Stimulated activated CD4-positive, alpha-beta T cell treated with anti-CD3 and anti-CD28 coated beads, Interleukin-12 subunit alpha, Interleukin-12 subunit beta, amount 100 ng/mL, for 48 hours (primary cell): ENCODE measurements at regions not wholly inside any gene's neighbourhood (a gene's known extent, or its start where the extent isn't known, plus 50 kb on each side); places are given as distances from the start of the nearest gene placed in this dataset.
"Not testable (repeated sequence)": the region's sequence is repeated elsewhere in the genome, so short reads cannot be mapped to it uniquely, and the experiment has no call there.

Experiments
- DNase-seq, 3 donors: peaks; one replicate each; pipeline ENCODE4 v3.0.0-alpha.2; 2020; ENCODE audit warnings: low read depth in 2 of 3, low spot score in 1 of 3

- DNase-seq: no peak
These were observed 162.7 kb downstream of the AVL9 start for GRCh38 chr7:32658034-32658433.

- DNase-seq: not testable (repeated sequence)
These were observed 159.3 kb downstream of the AVL9 start for GRCh38 chr7:32654549-32654948.

GRCh38 chr7:32650356-32650755 is 155.1 kb downstream of the AVL9 start:
- not testable (repeated sequence) for DNase-seq

- DNase-seq: no peak
These were observed 153.3 kb downstream of the AVL9 start for GRCh38 chr7:32648408-32649156.

- not testable (repeated sequence) for DNase-seq
These were observed 150.0 kb downstream of the AVL9 start for GRCh38 chr7:32645255-32645654.

- DNase-seq: no peak
These were observed 147.9 kb downstream of the AVL9 start for GRCh38 chr7:32643194-32643593.

- no peak for DNase-seq
These were observed 143.8 kb downstream of the AVL9 start for GRCh38 chr7:32639122-32639521.

- DNase-seq: not testable (repeated sequence)
These were observed 143.3 kb downstream of the AVL9 start for GRCh38 chr7:32638479-32639121.
